WERI-Rb-1 (cell line): ENCODE measurements at regions not wholly inside any gene's neighbourhood (a gene's known extent, or its start where the extent isn't known, plus 50 kb on each side); places are given as distances from the start of the nearest gene placed in this dataset.

Source experiments
- DNase-seq: peaks from one replicate; pipeline ENCODE4 v3.0.0-alpha.2; 2020
- H3K27ac ChIP-seq: fragments of 250-450 bp; sonication (Bioruptor Pico); 2 replicates; pipeline ENCODE4 v1.5.1; 2020; ENCODE audit warnings: mild to moderate bottlenecking, moderate library complexity
- H3K27me3 ChIP-seq: fragments of 250-450 bp; sonication (Bioruptor Pico); 2 replicates; pipeline ENCODE4 v1.5.1; 2021; ENCODE audit warnings: mild to moderate bottlenecking, low read depth, moderate library complexity; ENCODE audit not compliant: insufficient read depth, severe bottlenecking
- H3K36me3 ChIP-seq: fragments of 250-450 bp; sonication (Bioruptor Pico); 2 replicates; pipeline ENCODE4 v1.5.1; 2020; ENCODE audit warnings: mild to moderate bottlenecking, moderate library complexity
- H3K4me3 ChIP-seq: 2 replicates; pipeline ENCODE4 v1.5.1; 2011; ENCODE audit warnings: low read depth, mild to moderate bottlenecking, control low read depth, low read length
- H3K9me3 ChIP-seq: fragments of 250-450 bp; sonication (Bioruptor Pico); 2 replicates; pipeline ENCODE4 v1.5.1; 2021; ENCODE audit warnings: mild to moderate bottlenecking, moderate library complexity; ENCODE audit not compliant: severe bottlenecking
- CTCF ChIP-seq: IDR thresholded peaks from 2 replicates; pipeline ENCODE4 v1.5.1; 2011; ENCODE audit warnings: low read depth, mild to moderate bottlenecking, control low read depth, inconsistent platforms, low read length

DNA sequence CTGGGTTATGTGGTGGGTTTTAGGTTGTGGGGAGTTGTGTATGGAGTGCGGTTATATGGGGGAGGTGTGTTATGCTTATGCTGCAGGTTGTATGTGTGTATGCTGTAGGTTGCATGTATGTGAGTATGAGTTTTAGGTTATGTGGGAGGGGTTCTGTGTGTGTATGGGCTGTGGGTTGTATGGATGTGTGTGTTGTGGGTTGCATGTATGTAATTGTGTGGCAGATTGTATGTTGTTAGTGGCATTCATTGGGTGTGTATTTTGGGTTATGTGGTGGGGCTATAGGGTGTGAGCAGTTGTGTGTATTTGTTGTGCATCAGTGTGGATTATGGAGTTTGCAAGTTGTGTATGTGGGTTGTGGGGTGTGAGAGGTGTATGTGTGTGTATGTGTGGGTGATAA lies 277.4 kb downstream of the NPIPA8 start:
- no peak for DNase-seq
- H3K27ac ChIP-seq, result no peak overlapping the region
- H3K36me3 ChIP-seq, result no peaks in the 10 kb centered on the region
- H3K4me3 ChIP-seq, result no peak overlapping the region
- no peak for TF ChIP-seq CTCF
- H3K27me3 ChIP-seq, result no peaks in the 10 kb centered on the region
- no peaks in the 10 kb centered on the region for H3K9me3 ChIP-seq

- H3K36me3 ChIP-seq, result no peaks in the 10 kb centered on the region
- H3K4me3 ChIP-seq, result no peak overlapping the region
- no peaks in the 10 kb centered on the region for H3K9me3 ChIP-seq
- H3K27ac ChIP-seq, result no peak overlapping the region
- no peaks in the 10 kb centered on the region for H3K27me3 ChIP-seq
- no peak for DNase-seq
- TF ChIP-seq CTCF, result no peak
Observed at GRCh38 chr16:18055411-18055916, 281.1 kb downstream of the NPIPA8 start.

DNA sequence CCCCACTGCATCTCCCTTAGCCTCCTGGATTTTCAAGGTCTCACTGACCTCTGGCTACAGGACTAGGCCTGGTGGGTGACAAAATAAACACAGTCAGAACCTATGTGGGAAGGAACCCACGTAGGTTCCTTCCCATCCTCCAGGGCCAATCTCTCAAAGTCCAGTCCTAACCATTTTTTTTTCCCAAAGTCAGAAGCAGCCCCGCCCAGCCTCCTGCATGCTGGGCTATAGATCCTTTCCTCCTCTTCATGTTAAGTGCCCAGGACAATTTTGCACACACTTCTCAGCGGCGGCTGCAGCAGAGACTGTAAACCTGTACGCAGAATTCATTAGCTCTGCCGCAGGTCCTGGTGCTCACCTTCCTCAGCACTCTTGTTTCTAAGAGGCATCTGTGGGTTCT lies 285.8 kb downstream of the NPIPA8 start:
- no peak for TF ChIP-seq CTCF
- Histone ChIP-seq H3K4me3 (no peak overlapping the region), H3K9me3 (no peaks in the 10 kb centered on the region), H3K27ac (no peak overlapping the region), H3K27me3 (no peaks in the 10 kb centered on the region), H3K36me3 (no peaks in the 10 kb centered on the region)
- DNase-seq, result no peak

GRCh38 chr16:18050234-18050633 lies 286.3 kb downstream of the NPIPA8 start:
- no peak for DNase-seq
- H3K36me3 ChIP-seq, result no peaks in the 10 kb centered on the region
- H3K9me3 ChIP-seq, result no peaks in the 10 kb centered on the region
- no peak overlapping the region for H3K27ac ChIP-seq
- no peak for TF ChIP-seq CTCF
- H3K27me3 ChIP-seq, result no peaks in the 10 kb centered on the region
- no peak overlapping the region for H3K4me3 ChIP-seq

GRCh38 chr16:18049547-18050133 lies 286.9 kb downstream of the NPIPA8 start:
- no peaks in the 10 kb centered on the region for H3K36me3 ChIP-seq
- H3K9me3 ChIP-seq, result no peaks in the 10 kb centered on the region
- no peak overlapping the region for H3K27ac ChIP-seq
- no peak for TF ChIP-seq CTCF
- DNase-seq, result no peak
- H3K4me3 ChIP-seq, result no peak overlapping the region
- no peaks in the 10 kb centered on the region for H3K27me3 ChIP-seq

DNA sequence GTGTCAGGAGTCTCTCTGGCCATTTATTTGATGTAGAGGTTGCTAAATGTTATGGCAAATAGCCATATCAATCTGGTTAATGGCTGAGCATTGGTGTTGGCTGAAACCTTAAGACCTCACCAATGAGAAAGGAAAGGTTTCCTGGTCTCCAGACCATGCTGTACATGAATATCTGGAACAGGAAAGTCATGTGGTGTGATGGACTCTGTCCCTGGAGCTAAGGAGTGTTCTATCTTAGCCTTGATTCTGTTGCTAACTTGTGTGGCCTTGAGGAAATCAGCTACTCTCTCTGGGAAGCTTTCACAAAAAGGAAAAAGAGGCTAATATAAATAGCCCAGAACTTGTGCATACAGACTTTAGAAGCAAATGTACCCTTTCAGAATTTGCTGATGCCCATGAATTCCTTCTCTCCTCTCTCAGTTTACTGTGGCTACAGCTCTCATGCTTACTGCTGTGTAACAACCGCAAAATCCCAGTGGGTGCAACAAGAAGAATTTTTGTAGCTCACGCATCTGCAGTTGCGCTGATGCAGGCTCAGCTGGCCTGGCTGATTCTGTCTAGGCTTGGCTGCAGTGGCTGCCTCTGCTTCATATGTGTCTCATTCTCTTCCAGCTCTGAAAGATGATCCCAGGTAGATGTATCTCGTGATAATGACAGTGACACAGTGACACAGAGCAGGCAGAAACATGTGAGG lies 287.5 kb downstream of the NPIPA8 start:
- no peaks in the 10 kb centered on the region for H3K27me3 ChIP-seq
- no peaks in the 10 kb centered on the region for H3K9me3 ChIP-seq
- no peak overlapping the region for H3K27ac ChIP-seq
- H3K4me3 ChIP-seq, result no peak overlapping the region
- no peak for DNase-seq
- H3K36me3 ChIP-seq, result no peaks in the 10 kb centered on the region
- no peak for TF ChIP-seq CTCF
